SK-N-SH (cell line): ENCODE measurements at regions not wholly inside any gene's neighbourhood (a gene's known extent, or its start where the extent isn't known, plus 50 kb on each side); places are given as distances from the start of the nearest gene placed in this dataset.

Experiments used
- CTCF ChIA-PET: fragments of 300-600, 350-600 bp; formaldehyde crosslinking; extraction: SDS; loops from one replicate; lab custom pipeline; 2021; lab: Yijun Ruan, JAX
- POLR2A ChIA-PET: fragments of 350-600 bp; sonication (Branson Sonifier 250); formaldehyde crosslinking; extraction: SDS; loops from one replicate; lab custom pipeline; 2020; ENCODE audit warnings: antibody characterized with exemption, inconsistent platforms; lab: Yijun Ruan, JAX
- DNase-seq: peaks from one replicate; pipeline ENCODE4 v3.0.0; 2012
- H2AFZ ChIP-seq: fragments of 200-600 bp; sonication (generic); 2 replicates; pipeline ENCODE4 v1.8.1; 2016; ENCODE audit warnings: antibody characterized with exemption, mild to moderate bottlenecking, low read depth
- H3F3A ChIP-seq: fragments of 200-600 bp; sonication (generic); replicated peaks from 2 replicates; pipeline ENCODE3; 2016; ENCODE audit warnings: antibody characterized with exemption, mild to moderate bottlenecking; ENCODE audit not compliant: insufficient read depth
- H3K27ac ChIP-seq, 2 experiments: fragments of 200-500 bp in 1 of 2; fragments of 200-600 bp in 1 of 2; sonication (Bioruptor generic) in 1 of 2; sonication (generic), shearing (Covaris generic) in 1 of 2; 2 replicates each; pipeline versions ENCODE4 v1.5.1 to v1.6.1; 2014 to 2016; ENCODE audit warnings: low read depth in 2 of 2, inconsistent platforms in 1 of 2, low read length in 1 of 2, mild to moderate bottlenecking in 1 of 2, mixed read lengths in 1 of 2
- H3K27me3 ChIP-seq: fragments of 200-600 bp; sonication (generic), shearing (Covaris generic); 2 replicates; pipeline ENCODE4 v1.6.1; 2016; ENCODE audit warnings: mixed run types; ENCODE audit not compliant: insufficient read depth
- H3K36me3 ChIP-seq, 2 experiments: fragments of 200-500 bp in 1 of 2; fragments of 200-600 bp in 1 of 2; sonication (Bioruptor generic) in 1 of 2; sonication (generic) in 1 of 2; replicated peaks in 1 of 2; 2 replicates each; pipeline versions ENCODE3 to v1.5.1; 2014 to 2016; ENCODE audit warnings: low read length in 1 of 2, mild to moderate bottlenecking in 1 of 2; ENCODE audit not compliant: insufficient read depth in 2 of 2, control insufficient read depth in 1 of 2
- H3K4me1 ChIP-seq, 2 experiments: fragments of 200-500 bp in 1 of 2; fragments of 200-600 bp in 1 of 2; sonication (Bioruptor generic) in 1 of 2; sonication (generic), shearing (Covaris generic) in 1 of 2; 2 replicates each; pipeline versions ENCODE4 v1.5.1 to v1.6.1; 2014 to 2016; ENCODE audit warnings: low read depth in 1 of 2, low read length in 1 of 2, mixed run types in 1 of 2; ENCODE audit not compliant: insufficient read depth in 2 of 2, control insufficient read depth in 1 of 2
- H3K4me2 ChIP-seq: fragments of 200-600 bp; sonication (generic), shearing (Covaris generic); 2 replicates; pipeline ENCODE4 v1.6.1; 2017; ENCODE audit warnings: mixed run types
- H3K4me3 ChIP-seq, 2 experiments: fragments of 200-500 bp in 1 of 2; fragments of 200-600 bp in 1 of 2; sonication (Bioruptor generic) in 1 of 2; sonication (generic), shearing (Covaris generic) in 1 of 2; 2 replicates each; pipeline versions ENCODE4 v1.5.1 to v1.8.1; 2014 to 2016; ENCODE audit warnings: low read depth in 2 of 2, inconsistent platforms in 1 of 2, low read length in 1 of 2, mild to moderate bottlenecking in 1 of 2, mixed read lengths in 1 of 2, moderate library complexity in 1 of 2
- H3K79me2 ChIP-seq: fragments of 200-600 bp; sonication (generic); 2 replicates; pipeline ENCODE4 v1.8.1; 2017; ENCODE audit warnings: mild to moderate bottlenecking; ENCODE audit not compliant: insufficient read depth
- H3K9ac ChIP-seq: fragments of 200-600 bp; sonication (generic); 2 replicates; pipeline ENCODE4 v1.6.1; 2017; ENCODE audit warnings: mixed run types
- H3K9me2 ChIP-seq: fragments of 200-600 bp; sonication (generic); 2 replicates; pipeline ENCODE4 v1.6.1; 2017; ENCODE audit warnings: mixed run types
- H3K9me3 ChIP-seq: fragments of 200-600 bp; sonication (generic); 2 replicates; pipeline ENCODE4 v1.6.1; 2017; ENCODE audit warnings: mixed run types, mild to moderate bottlenecking, moderate library complexity
- H4K20me1 ChIP-seq: fragments of 200-600 bp; sonication (generic); 2 replicates; pipeline ENCODE4 v1.6.1; 2017; ENCODE audit warnings: mild to moderate bottlenecking, mixed run types; ENCODE audit not compliant: insufficient read depth
- CTCF ChIP-seq: fragments of 200-600 bp; sonication (generic); IDR thresholded peaks from 2 replicates; pipeline ENCODE4 v1.6.1; 2017; ENCODE audit warnings: antibody characterized with exemption, mild to moderate bottlenecking, moderate library complexity
- EP300 ChIP-seq, 2 experiments: IDR thresholded peaks; 2 replicates each; pipeline versions ENCODE4 v1.4.0 to v1.6.1; 2012; ENCODE audit warnings: borderline replicate concordance in 1 of 2, low read depth in 1 of 2, low read length in 1 of 2
- FOXM1 ChIP-seq: IDR thresholded peaks from 2 replicates; pipeline ENCODE4 v1.4.0; 2012; ENCODE audit warnings: low read depth, mild to moderate bottlenecking
- GATA2 ChIP-seq: sonication (generic); formaldehyde crosslinking; IDR thresholded peaks from 2 replicates; pipeline ENCODE4 v1.5.0; 2020; ENCODE audit warnings: mild to moderate bottlenecking, missing genetic modification reagents
- IRF3 ChIP-seq: fragments of 150-350 bp; IDR thresholded peaks from 2 replicates; pipeline ENCODE4 v1.6.1; 2016; ENCODE audit warnings: mild to moderate bottlenecking, low read depth, low read length
- JUND ChIP-seq: IDR thresholded peaks from 2 replicates; pipeline ENCODE4 v1.4.0; 2012
- MXI1 ChIP-seq: IDR thresholded peaks from 2 replicates; pipeline ENCODE4 v1.6.1; 2012; ENCODE audit warnings: mild to moderate bottlenecking, low read depth, low read length, improper control_type of control experiment
- NRF1 ChIP-seq: IDR thresholded peaks from 2 replicates; pipeline ENCODE4 v1.6.1; 2012; ENCODE audit warnings: low read depth, mild to moderate bottlenecking, low read length
- PBX3 ChIP-seq: IDR thresholded peaks from 2 replicates; pipeline ENCODE4; 2012
- POLR2AphosphoS5 ChIP-seq: IDR thresholded peaks from 2 replicates; pipeline ENCODE4 v1.6.1; 2012; ENCODE audit warnings: low read depth, low read length
- RAD21 ChIP-seq: IDR thresholded peaks from 2 replicates; pipeline ENCODE4 v1.6.1; 2012; ENCODE audit warnings: mild to moderate bottlenecking, low read length
- SIN3A ChIP-seq: IDR thresholded peaks from 2 replicates; pipeline ENCODE4 v1.6.1; 2012; ENCODE audit warnings: low read depth, mild to moderate bottlenecking, low read length, moderate library complexity, borderline replicate concordance
- TCF12 ChIP-seq: IDR thresholded peaks from 2 replicates; pipeline ENCODE4 v1.4.0; 2012
- USF1 ChIP-seq: IDR thresholded peaks from 2 replicates; pipeline ENCODE4 v1.4.0; 2012; ENCODE audit warnings: low read depth, borderline replicate concordance
- ZBTB33 ChIP-seq: IDR thresholded peaks from 2 replicates; pipeline ENCODE4 v1.4.0; 2012; ENCODE audit warnings: low read depth, borderline replicate concordance
- WGBS: methylation state at CpG from one replicate; pipeline ENCODE4 v1.1.6; 2017; ENCODE audit warnings: low lambda C conversion rate; 5-methylcytosine and 5-hydroxymethylcytosine counted together

- TF ChIP-seq RAD21 (no peak), USF1 (no peak), NRF1 (no peak), PBX3 (no peak), POLR2AphosphoS5 (no peak), CTCF (no peak), FOXM1 (no peak), TCF12 (no peak), SIN3A (no peak)
- Histone ChIP-seq H3K4me3 (no peak overlapping the region), H3K4me2 (no peak overlapping the region), H3K4me1 (no peaks in the 10 kb centered on the region), H3K36me3 (no peaks in the 10 kb centered on the region), H4K20me1 (no peaks in the 10 kb centered on the region), H3K9me3 (peaks cover 15% of the 10 kb centered on the region; the same call in 1 of the 2 replicates), H3K27me3 (no peaks in the 10 kb centered on the region), H3K27ac (no peak overlapping the region), H3K9ac (no peak overlapping the region), H3F3A (no peaks in the 10 kb centered on the region), H2AFZ (no peak overlapping the region), H3K79me2 (no peaks in the 10 kb centered on the region), H3K9me2 (no peaks in the 10 kb centered on the region)
- POLR2A ChIA-PET = no interaction called here
- CTCF ChIA-PET = interaction anchor here (1.3 kb wide), 1 partner anchor 12 kb away, joined by 3 read pairs; no protein-coding TSS in a partner anchor
- WGBS = 0% methylated on average over 1 of the region's 1 CpG
- DNase-seq = no peak
Observed at GRCh38 chr4:125538670-125539069, 223.9 kb downstream of the FAT4 start.

GRCh38 chr4:125539691-125540090 lies 224.9 kb downstream of the FAT4 start:
- Histone ChIP-seq H3K9me2 (no peaks in the 10 kb centered on the region), H3K9ac (no peak overlapping the region), H4K20me1 (no peaks in the 10 kb centered on the region), H3K9me3 (peaks cover 15% of the 10 kb centered on the region; the same call in 1 of the 2 replicates), H3K4me1 (no peaks in the 10 kb centered on the region), H3K79me2 (no peaks in the 10 kb centered on the region), H3K27me3 (no peaks in the 10 kb centered on the region), H3K36me3 (no peaks in the 10 kb centered on the region), H2AFZ (no peak overlapping the region), H3F3A (no peaks in the 10 kb centered on the region), H3K27ac (no peak overlapping the region), H3K4me3 (no peak overlapping the region), H3K4me2 (no peak overlapping the region)
- WGBS = 20% methylated on average over 2 of the region's 2 CpGs
- TF ChIP-seq NRF1 = no peak
- TF ChIP-seq EP300 (IDR thresholded peaks at IDR 0.05; ENCODE audit: borderline replicate concordance in 1 of 2, low read depth in 1 of 2, low read length in 1 of 2) = no peak
- no peak for TF ChIP-seq JUND
- no peak for TF ChIP-seq CTCF
- no peak for TF ChIP-seq MXI1
- TF ChIP-seq IRF3 = no peak
- no peak for TF ChIP-seq ZBTB33
- no peak for TF ChIP-seq GATA2 (CRISPR knock-in tag)
- no peak for DNase-seq
- ChIA-PET CTCF (no interaction called here), POLR2A (no interaction called here)
